GM12878 (cell line): ENCODE measurements at regions not wholly inside any gene's neighbourhood (a gene's known extent, or its start where the extent isn't known, plus 50 kb on each side); places are given as distances from the start of the nearest gene placed in this dataset.

Experiments used
- ATAC-seq: fragments of 200-7000 bp; cut with Tn5 transposase; 3 replicates; pipeline ENCODE4 v1.9.1; 2020; ENCODE audit warnings: mild to moderate bottlenecking, moderate library complexity
- BruUV-seq: library from RNA; stranded (reverse); fragments of 400-500 nt; replicated peaks from 2 replicates; lab custom pipeline; 2021; lab: Mats Ljungman, UMichigan
- CTCF ChIA-PET: fragments of 300-600 bp; sonication (Branson Sonifier 250); formaldehyde crosslinking; extraction: SDS; loops from one replicate; lab custom pipeline; 2021; ENCODE audit warnings: inconsistent platforms; lab: Yijun Ruan, JAX
- POLR2A ChIA-PET: fragments of 350-600 bp; formaldehyde crosslinking; extraction: SDS; loops from one replicate; lab custom pipeline; 2021; ENCODE audit warnings: inconsistent platforms; lab: Charles Lee
- RAD21 ChIA-PET: fragments of 300-600 bp; sonication (Branson Sonifier 250); formaldehyde crosslinking; loops from one replicate; lab custom pipeline; 2023; ENCODE audit warnings: antibody characterized with exemption; ENCODE audit not compliant: unreplicated experiment; lab: Charles Lee
- SMC1A ChIA-PET: fragments of 300-600 bp; sonication (Branson Sonifier 250); formaldehyde crosslinking; loops from one replicate; lab custom pipeline; 2023; ENCODE audit not compliant: unreplicated experiment, uncharacterized antibody; lab: Charles Lee
- DNase-seq: peaks from one replicate; pipeline ENCODE4 v3.0.0-alpha.2; 2011; ENCODE audit warnings: low read depth, low spot score
- FAIRE-seq: peaks from 3 replicates; lab custom pipeline; 2011; peaks lifted over from hg19 to GRCh38; lab: Jason Lieb, UNC
- H2AFZ ChIP-seq: 2 replicates; pipeline ENCODE4 v1.6.0; 2011; ENCODE audit warnings: low read depth, low read length, control low read depth; ENCODE audit not compliant: control insufficient read depth
- H3K27ac ChIP-seq: 2 replicates; pipeline ENCODE4 v1.5.1; 2011; ENCODE audit warnings: control low read depth; ENCODE audit not compliant: control insufficient read depth, insufficient read depth
- H3K27me3 ChIP-seq, 2 experiments: replicated peaks in 1 of 2; 2 replicates each; pipeline versions ENCODE4 v1.6.0 to v1.6.1; 2011; ENCODE audit warnings: low read length in 1 of 2; ENCODE audit not compliant: control insufficient read depth in 2 of 2, insufficient read depth in 2 of 2
- H3K36me3 ChIP-seq, 2 experiments: 2 replicates each; pipeline ENCODE4 v1.5.1; 2011; ENCODE audit warnings: low read length in 1 of 2; ENCODE audit not compliant: control insufficient read depth in 2 of 2, insufficient read depth in 2 of 2
- H3K4me1 ChIP-seq: 2 replicates; pipeline ENCODE4 v1.6.1; 2011; ENCODE audit warnings: mild to moderate bottlenecking, low read length, moderate library complexity, mixed read lengths; ENCODE audit not compliant: control insufficient read depth, insufficient read depth
- H3K4me2 ChIP-seq: 2 replicates; pipeline ENCODE4 v1.6.0; 2011; ENCODE audit warnings: control low read depth; ENCODE audit not compliant: control insufficient read depth, insufficient read depth
- H3K4me3 ChIP-seq: fragments of 200-600 bp; sonication (generic); 2 replicates; pipeline ENCODE4 v1.5.1; 2016
- H3K79me2 ChIP-seq: 2 replicates; pipeline ENCODE4 v1.6.0; 2011; ENCODE audit warnings: low read length; ENCODE audit not compliant: control insufficient read depth, insufficient read depth
- H3K9ac ChIP-seq: 2 replicates; pipeline ENCODE4 v1.8.0; 2011; ENCODE audit warnings: low read length, control low read depth, mixed read lengths; ENCODE audit not compliant: control insufficient read depth, insufficient read depth
- H3K9me3 ChIP-seq: replicated peaks from 3 replicates; pipeline ENCODE4 v1.5.1; 2011; ENCODE audit warnings: mild to moderate bottlenecking, low read length; ENCODE audit not compliant: control insufficient read depth, insufficient read depth
- H4K20me1 ChIP-seq: 2 replicates; pipeline ENCODE4 v1.6.0; 2011; ENCODE audit not compliant: control insufficient read depth, insufficient read depth
- EGR1 ChIP-seq, 2 experiments: IDR thresholded peaks; 1 replicate in 1 of 2; 2 replicates in 1 of 2; pipeline ENCODE4 v1.6.1; 2011 to 2012; ENCODE audit warnings: low read depth in 2 of 2, low read length in 2 of 2, borderline replicate concordance in 1 of 2, mild to moderate bottlenecking in 1 of 2, moderate library complexity in 1 of 2
- HCFC1 ChIP-seq: fragments of 150-350 bp; IDR thresholded peaks from 2 replicates; pipeline ENCODE4 v1.6.1; 2014; ENCODE audit warnings: low read length
- KAT2A ChIP-seq: conservative IDR thresholded peaks from 2 replicates; pipeline ENCODE4 v1.6.1; 2011; ENCODE audit warnings: low read depth, low read length; ENCODE audit not compliant: control insufficient read depth
- KDM1A ChIP-seq: fragments of 200-600 bp; sonication (generic); IDR thresholded peaks from 2 replicates; pipeline ENCODE4 v1.6.1; 2016; ENCODE audit warnings: borderline replicate concordance
- MTA2 ChIP-seq: fragments of 450-650 bp; IDR thresholded peaks from 2 replicates; pipeline ENCODE4 v1.6.1; 2016; ENCODE audit warnings: low read depth, mild to moderate bottlenecking, moderate library complexity
- MXI1 ChIP-seq: fragments of 150-350 bp; IDR thresholded peaks from 2 replicates; pipeline ENCODE4 v1.6.1; 2011; ENCODE audit warnings: low read depth, mild to moderate bottlenecking, inconsistent platforms, low read length, improper control_type of control experiment
- MYC ChIP-seq: IDR thresholded peaks from 2 replicates; pipeline ENCODE4 v1.6.1; 2011; ENCODE audit warnings: mild to moderate bottlenecking, low read length, moderate library complexity, inconsistent platforms; ENCODE audit not compliant: insufficient read depth, insufficient replicate concordance, insufficient read length, severe bottlenecking
- NBN ChIP-seq: fragments of 450-650 bp; IDR thresholded peaks from 2 replicates; pipeline ENCODE4 v1.6.1; 2016
- NR2F1 ChIP-seq: fragments of 450-650 bp; conservative IDR thresholded peaks from 2 replicates; pipeline ENCODE4 v1.6.1; 2017; ENCODE audit warnings: mild to moderate bottlenecking
- PAX5 ChIP-seq: IDR thresholded peaks from 2 replicates; pipeline ENCODE4 v1.6.1; 2011; ENCODE audit warnings: low read depth, low read length, borderline replicate concordance
- POLR2AphosphoS2 ChIP-seq: IDR thresholded peaks from 2 replicates; pipeline ENCODE4 v1.6.1; 2011; ENCODE audit warnings: low read depth, mild to moderate bottlenecking, low read length, improper control_type of control experiment, moderate library complexity
- POU2F2 ChIP-seq: IDR thresholded peaks from 3 replicates; pipeline ENCODE4 v1.6.1; 2011; ENCODE audit warnings: low read depth, mild to moderate bottlenecking, low read length, borderline replicate concordance
- STAT3 ChIP-seq: IDR thresholded peaks from 2 replicates; pipeline ENCODE4 v1.6.1; 2011; ENCODE audit warnings: low read depth, low read length, improper control_type of control experiment
- SUPT20H ChIP-seq: IDR thresholded peaks from 2 replicates; pipeline ENCODE4 v1.6.1; 2011; ENCODE audit warnings: low read depth, mild to moderate bottlenecking, low read length, moderate library complexity, borderline replicate concordance; ENCODE audit not compliant: control insufficient read depth
- TBL1XR1 ChIP-seq: IDR thresholded peaks from 2 replicates; pipeline ENCODE4 v1.6.1; 2012; ENCODE audit warnings: low read depth, low read length, improper control_type of control experiment
- WRNIP1 ChIP-seq: IDR thresholded peaks from 2 replicates; pipeline ENCODE4 v1.6.1; 2011; ENCODE audit warnings: low read depth, low read length, improper control_type of control experiment, borderline replicate concordance
- ZNF217 ChIP-seq: fragments of 450-650 bp; IDR thresholded peaks from 2 replicates; pipeline ENCODE4 v1.6.1; 2017; ENCODE audit warnings: antibody characterized with exemption, mild to moderate bottlenecking
- ZZZ3 ChIP-seq: IDR thresholded peaks from 2 replicates; pipeline ENCODE4 v1.6.1; 2011; ENCODE audit warnings: low read depth; ENCODE audit not compliant: control insufficient read depth, insufficient read length
- WGBS: methylation state at CpG from one replicate; pipeline ENCODE4 v1.1.6; 2016; ENCODE audit warnings: low lambda C conversion rate; ENCODE audit not compliant: insufficient replicate concordance, insufficient coverage; ENCODE audit errors: missing lambda C conversion rate; 5-methylcytosine and 5-hydroxymethylcytosine counted together
- in situ Hi-C: fragments of 300-500 bp; cut with MboI; formaldehyde crosslinking; loops from 9 replicates; pipeline ENCODE4 v1.14.3; 2018; ENCODE audit warnings: mixed read lengths
- intact Hi-C: fragments of 100-400 bp; cut with micrococcal nuclease; formaldehyde crosslinking; loops from one replicate; pipeline ENCODE4 v1.14.2; 2022; ENCODE audit not compliant: unreplicated experiment
- TF ChIP-seq, protein P1 (sequence below): fragments of 150-350 bp; IDR thresholded peaks from 2 replicates; pipeline ENCODE4 v1.6.1; 2016; ENCODE audit warnings: low read depth, low read length
- TF ChIP-seq, protein P2 (sequence below): IDR thresholded peaks from 2 replicates; pipeline ENCODE4 v1.6.1; 2012; ENCODE audit warnings: low read depth, low read length, improper control_type of control experiment

DNA sequence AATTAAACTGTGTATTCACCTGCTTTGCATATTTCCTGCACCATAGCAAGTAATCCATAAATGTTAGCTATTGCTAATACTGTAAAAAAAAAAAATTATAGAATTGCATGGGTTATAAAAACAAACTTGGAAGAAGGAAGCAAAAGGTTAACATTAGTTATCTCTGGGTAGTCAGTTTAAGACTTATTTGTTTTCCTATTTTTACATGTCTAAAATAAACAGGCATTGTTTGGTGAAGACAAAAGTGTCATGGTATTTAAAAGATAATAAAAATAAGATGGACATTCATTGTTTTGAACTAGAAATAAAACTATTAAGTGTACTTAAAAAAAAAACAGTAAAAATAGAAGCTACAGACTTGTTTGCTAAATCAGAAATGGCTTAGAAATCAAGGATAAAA, 313.8 kb downstream of the SOX9 start (continued):
- no peak for TF ChIP-seq SUPT20H
- no peak for TF ChIP-seq KAT2A
- TF ChIP-seq POU2F2, result no peak
- no peak for TF ChIP-seq MXI1
- no peak for TF ChIP-seq EGR1 (IDR thresholded peaks at IDR 0.05; ENCODE audit: borderline replicate concordance in 1 of 2, low read depth in 2 of 2, low read length in 2 of 2)
- no peak for TF ChIP-seq NBN
- TF ChIP-seq MYC, result no peak
- no peak for TF ChIP-seq NR2F1
- no peak for TF ChIP-seq ZZZ3
- no peak for TF ChIP-seq STAT3
- TF ChIP-seq, all 136 proteins: peak for 0

DNA sequence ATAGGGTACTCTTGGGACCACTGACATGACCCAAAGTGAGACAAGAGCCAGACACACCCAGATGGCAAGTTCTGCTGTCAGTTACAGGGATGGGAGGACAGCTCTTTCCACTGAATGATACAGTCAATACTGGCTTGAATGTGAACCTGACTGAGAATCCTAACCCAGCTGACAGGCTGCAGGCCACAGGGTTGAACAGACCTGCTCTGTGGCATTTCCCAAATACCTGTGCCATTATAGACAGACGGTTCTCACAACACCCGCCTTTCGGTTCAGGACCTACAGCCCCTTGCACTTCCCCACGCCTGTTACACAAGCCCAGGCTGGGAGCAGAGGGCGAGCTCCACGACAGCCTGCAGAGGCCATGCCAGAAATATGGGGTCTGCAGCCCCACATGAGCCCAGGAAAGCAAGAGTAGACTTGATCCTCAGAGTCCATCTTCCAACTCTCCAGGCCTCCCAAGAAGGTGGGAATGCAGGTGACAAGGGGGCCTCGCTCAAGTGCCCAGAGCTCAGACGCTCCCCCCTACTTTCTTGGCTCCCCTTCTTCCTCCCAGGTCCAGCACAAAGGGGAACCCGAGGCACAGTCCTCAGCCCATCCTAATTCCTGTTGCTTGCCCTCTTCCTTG, 314.3 kb downstream of the SOX9 start:
- Histone ChIP-seq H3K36me3 (no peaks in the 10 kb centered on the region), H3K4me3 (no peak overlapping the region), H2AFZ (no peak overlapping the region), H3K27ac (no peak overlapping the region), H3K9me3 (no peaks in the 10 kb centered on the region; the same call in 2 of the 3 replicates), H3K79me2 (no peaks in the 10 kb centered on the region), H3K27me3 (no peaks in the 10 kb centered on the region), H3K4me2 (no peak overlapping the region), H4K20me1 (no peaks in the 10 kb centered on the region), H3K9ac (no peak overlapping the region), H3K4me1 (no peaks in the 10 kb centered on the region)
- RAD21 ChIA-PET, result interaction anchor here (0.7 to 1.7 kb wide), 4 partner anchors 9 to 420 kb away, joined by 3 to 5 read pairs (median 3); no protein-coding TSS in a partner anchor
- no peak for DNase-seq
- WGBS, result 70% methylated on average over 9 of the region's 9 CpGs
- in situ Hi-C loops (no loop called here), intact Hi-C loops (no loop called here)
- FAIRE-seq, result no peak
- POLR2A ChIA-PET, result interaction anchor here (2.2 kb wide), 1 partner anchor 17 kb away, joined by 12 read pairs; no protein-coding TSS in a partner anchor
- SMC1A ChIA-PET, result interaction anchor here (0.5 to 3.7 kb wide), 7 partner anchors 9 to 313 kb away, joined by 3 to 21 read pairs (median 4); no protein-coding TSS in a partner anchor
- TF ChIP-seq POLR2AphosphoS2 (no peak), PAX5 (no peak), HCFC1 (no peak), KDM1A (no peak), ZNF217 (no peak), WRNIP1 (no peak), MTA2 (no peak), TBL1XR1 (no peak)
- TF ChIP-seq, protein P1, sequence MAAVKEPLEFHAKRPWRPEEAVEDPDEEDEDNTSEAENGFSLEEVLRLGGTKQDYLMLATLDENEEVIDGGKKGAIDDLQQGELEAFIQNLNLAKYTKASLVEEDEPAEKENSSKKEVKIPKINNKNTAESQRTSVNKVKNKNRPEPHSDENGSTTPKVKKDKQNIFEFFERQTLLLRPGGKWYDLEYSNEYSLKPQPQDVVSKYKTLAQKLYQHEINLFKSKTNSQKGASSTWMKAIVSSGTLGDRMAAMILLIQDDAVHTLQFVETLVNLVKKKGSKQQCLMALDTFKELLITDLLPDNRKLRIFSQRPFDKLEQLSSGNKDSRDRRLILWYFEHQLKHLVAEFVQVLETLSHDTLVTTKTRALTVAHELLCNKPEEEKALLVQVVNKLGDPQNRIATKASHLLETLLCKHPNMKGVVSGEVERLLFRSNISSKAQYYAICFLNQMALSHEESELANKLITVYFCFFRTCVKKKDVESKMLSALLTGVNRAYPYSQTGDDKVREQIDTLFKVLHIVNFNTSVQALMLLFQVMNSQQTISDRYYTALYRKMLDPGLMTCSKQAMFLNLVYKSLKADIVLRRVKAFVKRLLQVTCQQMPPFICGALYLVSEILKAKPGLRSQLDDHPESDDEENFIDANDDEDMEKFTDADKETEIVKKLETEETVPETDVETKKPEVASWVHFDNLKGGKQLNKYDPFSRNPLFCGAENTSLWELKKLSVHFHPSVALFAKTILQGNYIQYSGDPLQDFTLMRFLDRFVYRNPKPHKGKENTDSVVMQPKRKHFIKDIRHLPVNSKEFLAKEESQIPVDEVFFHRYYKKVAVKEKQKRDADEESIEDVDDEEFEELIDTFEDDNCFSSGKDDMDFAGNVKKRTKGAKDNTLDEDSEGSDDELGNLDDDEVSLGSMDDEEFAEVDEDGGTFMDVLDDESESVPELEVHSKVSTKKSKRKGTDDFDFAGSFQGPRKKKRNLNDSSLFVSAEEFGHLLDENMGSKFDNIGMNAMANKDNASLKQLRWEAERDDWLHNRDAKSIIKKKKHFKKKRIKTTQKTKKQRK, result no peak
- TF ChIP-seq, protein P2, sequence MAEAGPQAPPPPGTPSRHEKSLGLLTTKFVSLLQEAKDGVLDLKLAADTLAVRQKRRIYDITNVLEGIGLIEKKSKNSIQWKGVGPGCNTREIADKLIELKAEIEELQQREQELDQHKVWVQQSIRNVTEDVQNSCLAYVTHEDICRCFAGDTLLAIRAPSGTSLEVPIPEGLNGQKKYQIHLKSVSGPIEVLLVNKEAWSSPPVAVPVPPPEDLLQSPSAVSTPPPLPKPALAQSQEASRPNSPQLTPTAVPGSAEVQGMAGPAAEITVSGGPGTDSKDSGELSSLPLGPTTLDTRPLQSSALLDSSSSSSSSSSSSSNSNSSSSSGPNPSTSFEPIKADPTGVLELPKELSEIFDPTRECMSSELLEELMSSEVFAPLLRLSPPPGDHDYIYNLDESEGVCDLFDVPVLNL, result no peak
- ATAC-seq, result peak; percentile 31; the same call in 1 of the 3 replicates
- CTCF ChIA-PET, result interaction anchor here (1.1 to 1.7 kb wide), 4 partner anchors 9 to 122 kb away, joined by 3 to 5 read pairs (median 4); no protein-coding TSS in a partner anchor
- BruUV-seq, result no TSS peak
